HEK293T (cell line): ENCODE measurements at regions not wholly inside any gene's neighbourhood (a gene's known extent, or its start where the extent isn't known, plus 50 kb on each side); places are given as distances from the start of the nearest gene placed in this dataset.

Experiments used
- ELF4 ChIP-seq: fragments of 450-650 bp; IDR thresholded peaks from 2 replicates; pipeline ENCODE4 v1.6.1; 2017; ENCODE audit warnings: antibody characterized with exemption
- FOXK2 ChIP-seq: fragments of 450-650 bp; IDR thresholded peaks from 2 replicates; pipeline ENCODE4 v1.6.1; 2016; ENCODE audit warnings: mild to moderate bottlenecking
- FOXM1 ChIP-seq: fragments of 450-650 bp; IDR thresholded peaks from 2 replicates; pipeline ENCODE4 v1.6.1; 2017; ENCODE audit warnings: mild to moderate bottlenecking, borderline replicate concordance
- L3MBTL2 ChIP-seq: fragments of 450-650 bp; conservative IDR thresholded peaks from 2 replicates; pipeline ENCODE4 v1.6.1; 2016; ENCODE audit warnings: mild to moderate bottlenecking
- NFRKB ChIP-seq: fragments of 450-650 bp; IDR thresholded peaks from 2 replicates; pipeline ENCODE4 v1.6.1; 2016; ENCODE audit warnings: mild to moderate bottlenecking, moderate library complexity
- PKNOX1 ChIP-seq: fragments of 450-650 bp; IDR thresholded peaks from 2 replicates; pipeline ENCODE4 v1.6.1; 2016
- ZNF384 ChIP-seq: fragments of 450-650 bp; IDR thresholded peaks from 2 replicates; pipeline ENCODE4 v1.6.1; 2016

GRCh38 chr6:128736780-128737179, 146.2 kb upstream of the LAMA2 start:
- no peak for TF ChIP-seq FOXM1
- TF ChIP-seq L3MBTL2 = no peak
- TF ChIP-seq FOXK2 = no peak
- TF ChIP-seq PKNOX1 = no peak
- TF ChIP-seq ELF4 = no peak
- TF ChIP-seq NFRKB = no peak
- no peak for TF ChIP-seq ZNF384
